Trophoblast cell (in vitro differentiated cells and primary cell): ENCODE measurements at regions not wholly inside any gene's neighbourhood (a gene's known extent, or its start where the extent isn't known, plus 50 kb on each side); places are given as distances from the start of the nearest gene placed in this dataset.

Source experiments
- DNase-seq, 2 donors: peaks; one replicate each; pipeline ENCODE4 v3.0.0-alpha.2; 2016
- H2AFZ ChIP-seq: 2 replicates; pipeline ENCODE4 v1.6.1; 2013; ENCODE audit warnings: low read length, moderate library complexity, mild to moderate bottlenecking; ENCODE audit not compliant: insufficient read depth, poor library complexity
- H2AK5ac ChIP-seq: 2 replicates; pipeline ENCODE4 v1.6.1; 2013; ENCODE audit warnings: mild to moderate bottlenecking, low read length
- H2BK120ac ChIP-seq: 2 replicates; pipeline ENCODE4 v1.6.1; 2013; ENCODE audit warnings: low read length, mild to moderate bottlenecking, moderate library complexity; ENCODE audit not compliant: insufficient read depth, poor library complexity
- H2BK12ac ChIP-seq: 2 replicates; pipeline ENCODE4 v1.6.1; 2013; ENCODE audit warnings: mild to moderate bottlenecking, low read length, moderate library complexity
- H2BK5ac ChIP-seq: 2 replicates; pipeline ENCODE4 v1.6.1; 2013; ENCODE audit warnings: low read length, low read depth, moderate library complexity, mild to moderate bottlenecking; ENCODE audit not compliant: poor library complexity
- H3K14ac ChIP-seq: 2 replicates; pipeline ENCODE4 v1.6.1; 2013; ENCODE audit warnings: mild to moderate bottlenecking, low read length
- H3K18ac ChIP-seq: 2 replicates; pipeline ENCODE4 v1.6.1; 2013; ENCODE audit warnings: mild to moderate bottlenecking, low read length
- H3K23ac ChIP-seq: 2 replicates; pipeline ENCODE4 v1.6.1; 2013; ENCODE audit warnings: low read length
- H3K27ac ChIP-seq: 2 replicates; pipeline ENCODE4 v1.5.1; 2013; ENCODE audit warnings: low read depth, mild to moderate bottlenecking, inconsistent platforms, low read length, moderate library complexity
- H3K27me3 ChIP-seq: 2 replicates; pipeline ENCODE4 v1.6.1; 2013; ENCODE audit warnings: inconsistent platforms, mild to moderate bottlenecking, low read length, moderate library complexity; ENCODE audit not compliant: insufficient read depth
- H3K36me3 ChIP-seq, 2 experiments: 1 replicate in 1 of 2; 2 replicates in 1 of 2; pipeline ENCODE4 v1.6.1; 2013; ENCODE audit warnings: low read length in 2 of 2, mild to moderate bottlenecking in 2 of 2, moderate library complexity in 1 of 2; ENCODE audit not compliant: insufficient read depth in 2 of 2, control insufficient read depth in 1 of 2
- H3K4ac ChIP-seq: 2 replicates; pipeline ENCODE4 v1.6.1; 2013; ENCODE audit warnings: low read depth, mild to moderate bottlenecking, low read length, moderate library complexity
- H3K4me1 ChIP-seq, 2 experiments: 1 replicate in 1 of 2; 2 replicates in 1 of 2; pipeline ENCODE4 v1.6.1; 2013; ENCODE audit warnings: low read length in 2 of 2, mild to moderate bottlenecking in 2 of 2, moderate library complexity in 1 of 2; ENCODE audit not compliant: insufficient read depth in 2 of 2, control insufficient read depth in 1 of 2
- H3K4me2 ChIP-seq: 2 replicates; pipeline ENCODE4 v1.6.1; 2013; ENCODE audit warnings: inconsistent platforms, mild to moderate bottlenecking, low read length, moderate library complexity
- H3K4me3 ChIP-seq: 2 replicates; pipeline ENCODE4 v1.5.1; 2013; ENCODE audit warnings: mild to moderate bottlenecking, low read depth, low read length, inconsistent platforms
- H3K79me1 ChIP-seq: one replicate; pipeline ENCODE4 v1.6.1; 2013; ENCODE audit warnings: low read length
- H3K79me2 ChIP-seq: 2 replicates; pipeline ENCODE4 v1.6.1; 2013; ENCODE audit warnings: low read length, mild to moderate bottlenecking; ENCODE audit not compliant: control insufficient read depth, insufficient read depth, poor library complexity
- H3K9ac ChIP-seq: 2 replicates; pipeline ENCODE4 v1.6.1; 2013; ENCODE audit warnings: mild to moderate bottlenecking, low read length
- H3K9me3 ChIP-seq: 2 replicates; pipeline ENCODE4 v1.6.1; 2013; ENCODE audit warnings: low read depth, mild to moderate bottlenecking, control low read depth, inconsistent platforms, low read length; ENCODE audit not compliant: insufficient read depth
- H4K12ac ChIP-seq: 2 replicates; pipeline ENCODE4 v1.6.1; 2013; ENCODE audit warnings: low read depth, mild to moderate bottlenecking, low read length, moderate library complexity
- H4K8ac ChIP-seq: 2 replicates; pipeline ENCODE4 v1.6.1; 2013; ENCODE audit warnings: low read depth, mild to moderate bottlenecking, low read length, moderate library complexity
- H4K91ac ChIP-seq: one replicate; pipeline ENCODE4 v1.6.1; 2013; ENCODE audit warnings: low read depth, mild to moderate bottlenecking, low read length, moderate library complexity
- WGBS: extraction: QIAGEN DNeasy Blood & Tissue Kit; methylation state at CpG from one replicate; pipeline ENCODE4 v1.1.7; 2013; ENCODE audit warnings: missing lambda C conversion rate; ENCODE audit not compliant: insufficient read length, insufficient coverage; ENCODE audit errors: extremely low coverage; 5-methylcytosine and 5-hydroxymethylcytosine counted together

DNA sequence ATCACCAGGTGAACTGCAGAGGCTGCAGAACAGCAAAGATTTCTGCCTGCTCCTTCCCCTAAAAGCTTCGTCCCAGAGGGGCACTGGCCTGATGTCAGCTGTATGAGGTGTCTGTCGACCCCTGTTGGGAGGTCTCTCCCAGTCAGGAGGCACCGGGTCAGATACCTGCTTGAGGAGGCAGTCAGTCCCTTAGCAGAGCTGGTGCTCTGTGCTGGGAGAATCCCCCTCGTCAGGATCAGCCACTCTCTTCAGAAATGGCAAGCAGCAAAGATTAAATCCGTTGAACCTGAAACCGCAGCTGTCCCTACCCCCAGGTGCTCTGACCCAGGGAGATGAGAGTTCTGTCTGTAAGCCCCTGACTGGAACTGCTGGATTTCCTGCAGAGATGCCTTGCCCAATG, 1166.3 kb upstream of the ADGRL3 start:
- Histone ChIP-seq H2BK12ac (no peak overlapping the region), H4K12ac (no peak overlapping the region), H4K91ac (no peak overlapping the region), H3K14ac (no peak overlapping the region), H3K9ac (no peak overlapping the region), H3K27ac (no peak overlapping the region), H2BK120ac (no peak overlapping the region), H3K4ac (no peak overlapping the region), H2BK5ac (no peak overlapping the region), H3K4me2 (no peak overlapping the region), H4K8ac (no peak overlapping the region), H3K9me3 (no peaks in the 10 kb centered on the region), H2AK5ac (no peak overlapping the region), H3K79me2 (no peaks in the 10 kb centered on the region), H3K4me1 (peaks cover 0 to 9% of the 10 kb centered on the region in 2 experiments), H3K23ac (no peak overlapping the region), H3K79me1 (no peaks in the 10 kb centered on the region), H3K4me3 (no peak overlapping the region), H3K18ac (no peak overlapping the region), H2AFZ (no peak overlapping the region), H3K27me3 (no peaks in the 10 kb centered on the region), H3K36me3 (no peaks in the 10 kb centered on the region)
- no CpG with 5 or more reads among the region's 6 CpGs for whole genome bisulfite sequencing
- DNase-seq = no peak

DNA sequence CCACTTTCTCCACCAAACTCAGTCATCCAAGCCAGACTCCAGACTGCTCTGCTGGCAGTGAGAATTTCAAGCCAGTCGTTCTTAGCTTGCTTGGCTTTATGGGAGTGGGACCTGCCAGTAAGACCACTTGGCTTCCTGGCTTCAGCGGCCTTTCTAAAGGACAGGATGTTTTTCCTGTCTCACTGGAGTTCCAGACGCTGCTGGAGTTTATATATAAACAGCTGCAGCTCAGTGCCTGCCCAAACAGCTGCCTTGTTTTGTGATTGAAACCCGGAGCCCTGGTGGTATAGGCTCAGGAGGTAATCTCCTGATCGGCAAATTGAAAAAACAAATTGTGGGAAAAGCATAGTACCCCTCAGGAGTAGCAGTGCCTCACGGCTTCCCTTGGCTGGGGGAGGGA, 1165.8 kb upstream of the ADGRL3 start:
- H3K9me3 ChIP-seq = no peaks in the 10 kb centered on the region
- no peak overlapping the region for H4K91ac ChIP-seq
- H3K4ac ChIP-seq = no peak overlapping the region
- H4K8ac ChIP-seq = no peak overlapping the region
- no peaks in the 10 kb centered on the region for H3K36me3 ChIP-seq
- H3K27ac ChIP-seq = no peak overlapping the region
- H2BK120ac ChIP-seq = no peak overlapping the region
- H3K4me1 ChIP-seq = peaks cover 0 to 9% of the 10 kb centered on the region in 2 experiments
- H3K14ac ChIP-seq = no peak overlapping the region
- no peaks in the 10 kb centered on the region for H3K79me2 ChIP-seq
- H2AFZ ChIP-seq = peak overlapping the region; percentile 58
- H3K23ac ChIP-seq = no peak overlapping the region
- no peak overlapping the region for H3K18ac ChIP-seq
- H3K79me1 ChIP-seq = no peaks in the 10 kb centered on the region
- peak overlapping the region; percentile 21 for H3K4me2 ChIP-seq
- H3K27me3 ChIP-seq = no peaks in the 10 kb centered on the region
- DNase-seq = no peak
- no peak overlapping the region for H2BK5ac ChIP-seq
- no peak overlapping the region for H3K4me3 ChIP-seq
- H4K12ac ChIP-seq = no peak overlapping the region
- no peak overlapping the region for H2BK12ac ChIP-seq
- WGBS = no CpG with 5 or more reads among the region's 6 CpGs
- H3K9ac ChIP-seq = no peak overlapping the region
- no peak overlapping the region for H2AK5ac ChIP-seq

DNA sequence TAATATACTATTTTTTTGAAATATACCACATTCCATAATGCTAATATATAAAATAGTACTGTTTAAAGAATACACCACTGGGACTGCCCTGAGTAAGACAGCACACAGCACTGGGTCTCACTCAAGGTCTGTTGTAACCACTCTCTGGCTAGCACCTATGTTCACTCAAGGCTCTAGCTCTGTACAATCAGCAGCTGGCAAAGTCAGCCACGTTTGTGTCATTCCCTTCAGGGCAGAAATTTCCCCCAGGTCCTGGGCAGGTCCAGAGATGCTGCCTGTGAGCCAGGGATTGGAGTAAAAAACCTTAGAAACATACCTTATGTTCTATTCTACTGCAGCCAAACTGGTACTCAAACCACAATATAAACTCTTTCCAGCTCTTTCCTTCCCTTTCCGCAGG, 1160.2 kb upstream of the ADGRL3 start:
- H4K12ac ChIP-seq = no peak overlapping the region
- H3K27me3 ChIP-seq = no peaks in the 10 kb centered on the region
- H3K4me2 ChIP-seq = no peak overlapping the region
- H4K91ac ChIP-seq = no peak overlapping the region
- peaks cover 3% of the 10 kb centered on the region for H3K9me3 ChIP-seq
- WGBS = no CpG with 5 or more reads among the region's 2 CpGs
- no peak overlapping the region for H3K9ac ChIP-seq
- no peak overlapping the region for H3K4ac ChIP-seq
- H3K36me3 ChIP-seq = no peaks in the 10 kb centered on the region
- no peak overlapping the region for H2AK5ac ChIP-seq
- no peak overlapping the region for H2BK12ac ChIP-seq
- H3K14ac ChIP-seq = no peak overlapping the region
- DNase-seq = no peak
- no peak overlapping the region for H3K4me3 ChIP-seq
- H3K27ac ChIP-seq = no peak overlapping the region
- H2BK120ac ChIP-seq = no peak overlapping the region
- H4K8ac ChIP-seq = no peak overlapping the region
- H2BK5ac ChIP-seq = no peak overlapping the region
- H2AFZ ChIP-seq = no peak overlapping the region
- H3K23ac ChIP-seq = no peak overlapping the region
- no peak overlapping the region for H3K18ac ChIP-seq
- no peaks in the 10 kb centered on the region for H3K79me2 ChIP-seq
- peaks cover 3% of the 10 kb centered on the region in 2 experiments for H3K4me1 ChIP-seq
- H3K79me1 ChIP-seq = no peaks in the 10 kb centered on the region

DNA sequence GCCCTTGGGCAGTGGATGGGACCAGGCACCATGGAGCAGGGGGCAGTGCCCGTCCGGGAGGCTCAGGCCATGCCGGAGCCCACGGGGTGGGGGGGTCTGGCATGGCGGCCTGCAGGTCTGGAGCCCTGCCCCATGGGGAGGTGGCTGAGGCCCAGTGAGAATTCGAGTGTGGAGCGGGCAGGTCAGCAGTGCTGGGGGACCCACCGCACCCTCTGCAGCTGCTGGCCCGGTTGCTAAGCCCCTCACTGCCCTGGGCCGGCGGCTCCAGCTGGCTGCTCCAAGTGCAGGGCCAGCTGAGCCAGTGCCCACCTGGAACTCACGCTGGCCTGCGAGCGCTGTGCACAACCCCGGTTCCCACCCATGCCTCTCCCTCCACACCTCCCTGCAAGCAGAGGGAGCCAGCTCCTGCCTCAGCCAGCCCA, 1157.9 kb upstream of the ADGRL3 start:
- Histone ChIP-seq H3K18ac (no peak overlapping the region), H3K4me3 (no peak overlapping the region), H2AK5ac (no peak overlapping the region), H3K36me3 (no peaks in the 10 kb centered on the region), H4K91ac (no peak overlapping the region), H2BK12ac (no peak overlapping the region), H2BK5ac (no peak overlapping the region), H3K4me2 (no peak overlapping the region), H3K23ac (no peak overlapping the region), H4K8ac (no peak overlapping the region), H3K9me3 (peaks cover 3% of the 10 kb centered on the region), H3K9ac (no peak overlapping the region), H3K27me3 (no peaks in the 10 kb centered on the region), H3K4me1 (peaks cover 3% of the 10 kb centered on the region in 2 experiments), H2AFZ (no peak overlapping the region), H3K79me1 (no peaks in the 10 kb centered on the region), H2BK120ac (no peak overlapping the region), H3K27ac (no peak overlapping the region), H3K14ac (no peak overlapping the region), H4K12ac (no peak overlapping the region), H3K79me2 (no peaks in the 10 kb centered on the region), H3K4ac (no peak overlapping the region)
- no CpG with 5 or more reads among the region's 15 CpGs for WGBS
- no peak for DNase-seq
